Activated naive CD4-positive, alpha-beta T cell treated with anti-CD3 and anti-CD28 coated beads, Interleukin-2, amount 50 U/mL, for 72 hours (primary cell): ENCODE measurements at regions not wholly inside any gene's neighbourhood (a gene's known extent, or its start where the extent isn't known, plus 50 kb on each side); places are given as distances from the start of the nearest gene placed in this dataset.

Experiments used
- ATAC-seq, 2 donors: fragments of 150-1000 bp; cut with Tn5 transposase; 2 replicates each; pipeline ENCODE4 v1.10.0; 2021; ENCODE audit warnings: mild to moderate bottlenecking in 2 of 2, moderate library complexity in 2 of 2
- DNase-seq, 2 donors: peaks; one replicate each; pipeline ENCODE4 v3.0.0; 2021 to 2022; ENCODE audit warnings: low spot score in 2 of 2
- H3K27ac Mint-ChIP-seq, 2 donors: one replicate each; pipeline ENCODE4 v1.8.0; 2022; ENCODE audit warnings: mild to moderate bottlenecking in 2 of 2, mixed read lengths in 2 of 2
- H3K36me3 Mint-ChIP-seq, 2 donors: one replicate each; pipeline ENCODE4 v1.8.0; 2022; ENCODE audit warnings: mixed read lengths in 2 of 2
- H3K9me3 Mint-ChIP-seq, 2 donors: one replicate each; pipeline ENCODE4 v1.8.0; 2022; ENCODE audit warnings: mixed read lengths in 2 of 2

DNA sequence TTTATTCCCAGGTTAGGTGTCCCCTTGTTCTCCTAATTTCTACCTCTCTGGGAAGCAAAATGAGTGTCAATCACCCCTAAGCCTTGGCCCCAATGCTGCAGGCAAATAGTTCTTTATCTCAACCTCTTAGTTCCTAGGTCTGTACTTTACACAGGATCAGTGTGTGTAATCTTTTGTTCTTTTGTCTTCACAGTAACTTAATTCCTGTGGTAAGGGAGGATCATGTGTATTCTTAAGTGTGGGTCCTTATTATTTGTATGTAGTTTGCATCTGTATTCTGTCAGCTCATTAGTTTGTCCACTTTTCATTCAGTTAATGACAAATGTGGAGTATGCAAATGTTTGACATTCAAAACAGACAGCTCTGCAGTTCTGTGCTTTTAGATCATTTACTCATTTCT, 166.7 kb downstream of the FAT3 start:
- Mint-ChIP-seq H3K36me3 (no peaks in the 10 kb centered on the region), H3K9me3 (peaks cover 4 to 8% of the 10 kb centered on the region in 2 donors), H3K27ac (no peak overlapping the region)
- no peak for DNase-seq
- no peak for ATAC-seq

DNA sequence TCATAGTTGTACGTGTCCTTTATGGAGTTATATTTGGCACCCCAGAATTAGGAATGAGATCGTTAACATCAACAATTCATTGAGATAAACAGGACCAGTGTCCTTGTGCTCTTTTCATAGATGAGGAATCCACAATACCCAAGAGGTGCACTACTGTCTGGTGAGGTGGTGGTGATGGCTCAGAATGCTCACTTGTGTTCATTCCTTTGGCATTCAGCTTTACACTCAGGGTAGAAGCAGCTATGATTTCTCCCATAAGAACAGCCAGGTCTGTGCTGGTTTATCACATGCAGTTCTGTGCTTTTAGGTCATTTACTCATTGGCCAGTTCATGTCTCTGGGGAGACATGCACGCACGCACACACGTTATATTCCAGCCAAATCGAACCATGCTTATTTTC, 167.2 kb downstream of the FAT3 start:
- H3K36me3 Mint-ChIP-seq = no peaks in the 10 kb centered on the region
- no peak overlapping the region for H3K27ac Mint-ChIP-seq
- ATAC-seq (no peak), DNase-seq (no peak)
- peaks cover 4 to 7% of the 10 kb centered on the region in 2 donors for H3K9me3 Mint-ChIP-seq

DNA sequence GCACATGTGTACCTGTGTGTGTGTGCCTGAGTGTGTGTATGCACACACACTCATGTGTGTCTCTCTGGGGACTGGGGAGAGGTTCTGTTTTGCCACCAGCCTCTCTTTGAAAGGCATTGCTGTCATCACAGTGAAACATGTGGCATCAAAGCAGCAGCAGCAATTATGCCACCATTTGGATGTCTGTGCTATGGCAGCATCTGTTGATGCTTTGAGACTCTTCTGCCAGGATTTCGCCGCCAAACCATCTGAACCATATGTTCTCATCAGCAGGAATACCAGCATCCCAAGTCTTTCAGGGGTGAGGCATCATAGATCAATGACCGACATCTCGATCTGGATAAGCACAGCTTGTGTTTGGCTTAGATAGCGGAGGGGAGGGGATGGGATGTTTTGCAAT, 168.6 kb downstream of the FAT3 start:
- Mint-ChIP-seq H3K27ac (no peak overlapping the region), H3K36me3 (peaks cover 0 to 4% of the 10 kb centered on the region in 2 donors), H3K9me3 (peaks cover 3 to 4% of the 10 kb centered on the region in 2 donors)
- ATAC-seq (no peak), DNase-seq (no peak)

DNA sequence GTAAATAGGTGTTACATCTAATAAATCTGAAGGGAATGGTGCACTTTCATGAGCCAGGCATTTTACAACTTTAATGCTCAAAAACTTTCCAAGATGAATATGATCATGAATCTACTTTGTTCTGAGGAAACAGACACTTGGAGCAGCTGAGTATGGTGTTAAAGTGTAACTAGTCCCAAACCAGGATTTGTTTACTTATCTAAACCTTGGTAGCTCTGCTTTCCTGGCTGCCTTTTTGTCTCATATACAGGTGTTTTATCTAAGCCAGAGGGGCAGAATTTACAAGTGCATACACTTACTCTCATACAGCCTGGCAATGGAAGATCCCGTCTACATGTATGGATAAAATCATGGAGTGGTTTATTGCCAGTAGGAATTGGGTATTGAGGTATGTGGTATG, 171.5 kb downstream of the FAT3 start:
- ATAC-seq = no peak
- no peak overlapping the region for H3K27ac Mint-ChIP-seq
- peaks cover 0 to 4% of the 10 kb centered on the region in 2 donors for H3K36me3 Mint-ChIP-seq
- H3K9me3 Mint-ChIP-seq = peaks cover 3 to 4% of the 10 kb centered on the region in 2 donors
- no peak for DNase-seq

DNA sequence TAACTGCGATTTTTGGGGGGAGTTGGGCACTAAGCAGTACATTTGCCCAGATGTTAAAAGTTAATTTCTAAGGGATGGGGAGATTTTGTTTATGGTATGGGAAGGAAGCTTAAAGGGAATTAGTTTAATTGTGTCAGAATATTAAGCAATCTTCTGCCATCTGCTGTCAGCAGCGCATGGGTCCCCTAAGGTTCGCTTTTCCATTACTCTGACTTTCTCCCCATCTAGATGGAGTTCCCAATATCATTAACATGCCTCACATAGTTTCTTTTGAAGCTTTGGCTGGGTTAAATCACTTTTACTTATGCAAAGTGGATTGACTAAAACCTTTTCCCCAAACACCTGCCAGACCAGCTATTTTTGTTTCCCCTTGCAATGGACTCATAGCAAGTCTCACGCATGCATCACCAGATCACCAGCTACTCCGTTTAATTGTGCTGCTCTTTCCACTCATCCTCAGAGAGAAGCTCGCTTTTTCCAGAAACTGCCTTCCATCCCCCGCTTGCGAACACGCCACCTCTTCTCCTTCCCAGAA, 172.7 kb downstream of the FAT3 start:
- H3K27ac Mint-ChIP-seq = no peak overlapping the region
- ATAC-seq (no peak), DNase-seq (no peak)
- peaks cover 0 to 4% of the 10 kb centered on the region in 2 donors for H3K36me3 Mint-ChIP-seq
- peaks cover 3 to 4% of the 10 kb centered on the region in 2 donors for H3K9me3 Mint-ChIP-seq

DNA sequence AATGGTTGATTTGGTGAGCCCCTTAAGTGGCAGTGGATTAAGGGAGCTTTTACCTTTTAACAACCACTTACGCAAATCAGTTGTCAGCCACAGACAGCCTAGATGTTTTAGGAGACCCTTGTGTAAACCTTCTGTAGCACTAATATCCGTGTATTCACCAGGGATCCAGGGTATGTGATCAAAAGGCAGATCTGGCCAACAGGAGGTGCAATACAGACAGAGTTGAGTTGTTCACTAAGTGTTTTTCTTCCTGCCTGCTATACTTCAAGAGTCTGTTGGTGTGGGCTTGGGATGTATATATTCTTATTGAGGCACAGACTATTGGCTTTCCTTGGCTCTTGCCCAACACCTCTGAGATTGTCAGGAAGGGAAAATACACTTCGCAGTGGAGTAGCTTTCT, 175.1 kb downstream of the FAT3 start:
- H3K9me3 Mint-ChIP-seq = peaks cover 7 to 10% of the 10 kb centered on the region in 2 donors
- H3K36me3 Mint-ChIP-seq = peaks cover 0 to 4% of the 10 kb centered on the region in 2 donors
- ATAC-seq (no peak), DNase-seq (no peak)
- no peak overlapping the region for H3K27ac Mint-ChIP-seq

DNA sequence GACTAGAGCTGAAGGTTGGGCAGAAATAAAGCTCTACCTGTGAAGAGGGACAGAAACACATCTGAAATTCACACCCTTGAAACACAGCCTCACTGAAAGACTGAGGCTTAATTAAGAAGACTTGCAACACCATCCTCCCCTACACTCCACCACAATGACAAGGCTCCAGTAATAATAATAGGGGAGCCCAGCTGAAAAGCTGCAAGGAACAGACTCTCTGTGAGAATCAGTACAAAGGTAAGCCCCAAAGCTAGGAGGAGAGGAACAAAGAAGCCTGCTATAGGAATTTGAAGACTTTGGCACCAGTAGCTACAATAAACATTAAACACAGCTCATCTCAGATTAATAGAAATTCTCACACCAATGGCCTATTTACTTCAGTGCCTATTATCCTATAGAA, 176.9 kb downstream of the FAT3 start:
- no peak for ATAC-seq
- Mint-ChIP-seq H3K9me3 (peaks cover 12 to 14% of the 10 kb centered on the region in 2 donors), H3K27ac (no peak overlapping the region), H3K36me3 (peaks cover 0 to 4% of the 10 kb centered on the region in 2 donors)
- DNase-seq = no peak

DNA sequence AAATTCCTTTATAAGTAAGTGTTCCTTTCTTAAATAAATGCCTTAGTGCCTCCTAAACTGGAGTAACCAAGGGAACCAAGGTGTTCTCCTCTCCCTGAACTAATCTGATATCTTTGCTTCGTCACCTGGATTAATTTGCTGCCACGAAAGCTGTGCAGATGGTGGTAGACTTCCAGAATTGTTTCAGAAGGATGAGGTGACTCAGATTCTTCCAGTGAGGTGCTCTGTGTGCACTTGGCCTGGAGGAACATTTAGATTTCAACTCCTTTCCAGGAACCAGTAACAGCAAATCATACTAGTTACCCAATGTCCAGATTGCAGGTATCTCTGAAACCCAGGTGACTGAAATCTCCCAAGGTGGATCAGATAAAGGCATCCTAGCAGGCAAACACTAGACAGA, 181.9 kb downstream of the FAT3 start:
- ATAC-seq = no peak
- Mint-ChIP-seq H3K36me3 (no peaks in the 10 kb centered on the region), H3K9me3 (peaks cover 12 to 19% of the 10 kb centered on the region in 2 donors), H3K27ac (no peak overlapping the region)
- no peak for DNase-seq

DNA sequence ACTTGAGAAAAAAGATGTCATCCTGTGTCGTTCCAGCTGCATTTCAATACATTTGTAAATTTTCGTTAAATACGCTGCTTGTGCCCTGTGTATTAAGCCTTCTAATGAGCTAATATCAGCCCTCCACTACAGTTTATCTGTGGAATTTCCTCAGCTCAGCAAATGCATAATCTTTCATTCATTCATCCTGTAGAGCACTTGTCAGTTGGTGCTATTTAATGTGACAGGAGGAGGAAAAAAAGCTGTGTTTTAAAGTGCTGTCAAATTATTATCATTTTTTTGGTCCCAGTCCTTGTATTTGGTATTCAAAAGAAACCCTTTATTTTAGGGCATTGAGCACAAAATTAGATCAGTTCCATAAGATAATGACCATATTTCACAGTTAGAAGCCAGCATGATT, 184.7 kb downstream of the FAT3 start:
- no peaks in the 10 kb centered on the region for H3K36me3 Mint-ChIP-seq
- ATAC-seq (no peak), DNase-seq (no peak)
- no peak overlapping the region for H3K27ac Mint-ChIP-seq
- peaks cover 7 to 15% of the 10 kb centered on the region in 2 donors for H3K9me3 Mint-ChIP-seq

DNA sequence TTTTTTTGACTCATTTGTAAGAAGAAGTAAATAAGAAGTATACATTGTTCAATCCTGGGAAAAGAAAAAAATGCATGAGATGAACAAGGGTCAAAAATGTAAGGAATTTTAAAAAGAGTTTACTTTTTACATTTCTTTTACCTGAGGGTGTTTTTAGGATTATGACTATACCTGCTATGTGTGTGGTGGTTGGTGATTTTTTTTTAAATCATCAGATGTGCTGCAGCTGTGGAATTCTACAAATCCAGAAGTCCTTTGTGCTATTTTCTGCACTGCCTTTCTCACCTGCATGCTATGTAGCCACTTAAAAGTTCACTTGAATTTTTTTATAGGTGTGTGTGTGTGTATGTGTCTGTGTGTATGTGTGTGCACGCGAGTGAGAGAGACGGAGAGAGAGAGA, 185.3 kb downstream of the FAT3 start:
- ATAC-seq (no peak), DNase-seq (no peak)
- Mint-ChIP-seq H3K9me3 (peaks cover 6 to 13% of the 10 kb centered on the region in 2 donors), H3K27ac (no peak overlapping the region), H3K36me3 (no peaks in the 10 kb centered on the region)

DNA sequence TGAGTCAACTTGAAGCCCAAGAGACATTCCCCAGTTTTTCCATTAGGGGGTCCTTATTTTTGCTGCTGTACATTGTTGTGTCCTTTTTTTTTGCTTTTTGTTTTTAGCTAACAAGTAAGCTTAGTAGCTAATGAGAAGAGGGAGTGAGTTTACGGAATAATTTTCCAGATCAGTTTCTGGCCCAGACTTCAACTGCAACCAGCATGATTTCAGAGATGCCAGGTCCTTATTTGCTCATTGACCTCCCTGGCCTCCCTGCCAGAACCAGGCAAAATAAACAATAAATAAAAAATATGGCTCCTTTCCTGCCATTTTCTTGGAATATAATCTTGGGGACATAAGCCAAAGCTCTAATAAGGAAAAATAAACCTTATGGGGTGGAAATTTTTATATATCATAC, 185.9 kb downstream of the FAT3 start:
- Mint-ChIP-seq H3K36me3 (no peaks in the 10 kb centered on the region), H3K27ac (no peak overlapping the region), H3K9me3 (peaks cover under 1 to 11% of the 10 kb centered on the region in 2 donors)
- ATAC-seq (no peak), DNase-seq (no peak)

DNA sequence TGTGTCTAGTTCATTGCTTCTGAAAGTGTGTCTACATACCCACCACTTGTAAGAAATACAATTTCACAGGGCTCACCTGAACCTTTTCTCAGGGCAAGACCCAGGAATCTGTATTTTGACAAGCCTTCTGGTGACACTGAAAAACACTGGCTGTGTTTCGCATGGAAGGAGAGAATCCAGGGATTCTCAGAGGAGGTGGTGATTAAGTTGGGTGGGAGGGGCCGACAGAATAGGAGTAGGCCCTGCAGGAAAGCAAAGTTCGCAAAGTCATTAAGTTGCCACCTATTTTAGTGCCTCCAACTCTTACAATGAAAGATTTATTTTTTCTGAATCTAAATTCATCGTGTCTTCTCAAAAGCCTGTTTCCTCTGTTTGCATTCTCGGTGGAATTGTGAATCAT, 186.8 kb downstream of the FAT3 start:
- ATAC-seq = no peak
- H3K27ac Mint-ChIP-seq = no peak overlapping the region

DNA sequence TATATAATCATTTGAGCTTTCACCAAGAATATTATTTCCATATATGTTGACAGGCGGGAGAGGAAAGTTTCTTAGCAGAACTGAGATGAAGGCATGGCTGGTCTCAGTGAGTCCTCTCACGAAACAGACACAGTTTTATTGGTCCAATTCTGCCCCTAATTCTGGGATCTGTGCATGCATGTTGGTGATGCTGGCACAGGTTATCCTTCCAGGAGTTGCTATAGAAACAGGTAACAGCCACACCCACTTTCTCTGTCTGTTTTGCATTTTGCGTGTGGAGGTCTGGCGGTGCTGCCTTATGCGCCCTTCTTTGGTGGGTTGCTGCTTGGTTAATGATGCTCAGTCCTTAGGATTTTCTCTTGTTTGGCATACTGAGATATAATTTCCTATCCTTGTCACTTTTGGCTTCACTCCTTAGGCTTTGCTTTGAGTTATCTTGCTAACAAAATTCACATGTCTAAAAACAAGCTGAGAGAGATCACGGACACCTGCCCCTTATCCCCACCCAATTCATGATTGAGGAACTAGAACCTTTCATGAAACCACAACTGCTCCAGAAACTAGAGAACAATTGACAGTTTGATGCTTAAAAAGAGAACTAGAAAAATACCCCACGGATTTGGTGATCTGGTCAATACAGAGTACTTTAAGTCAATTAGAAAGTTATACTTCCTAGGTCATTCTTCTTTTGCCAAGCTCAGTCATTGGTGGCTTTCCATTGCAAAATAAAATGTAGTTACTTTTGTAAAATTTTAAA, 189.3 kb downstream of the FAT3 start:
- Mint-ChIP-seq H3K9me3 (peaks cover 0 to 11% of the 10 kb centered on the region in 2 donors), H3K36me3 (no peaks in the 10 kb centered on the region), H3K27ac (no peak overlapping the region)
- no peak for ATAC-seq
- DNase-seq = no peak

More for the DNA sequence above, 186.8 kb downstream of the FAT3 start:
- Mint-ChIP-seq H3K36me3 (no peaks in the 10 kb centered on the region), H3K9me3 (peaks cover 0 to 11% of the 10 kb centered on the region in 2 donors)
- no peak for DNase-seq

DNA sequence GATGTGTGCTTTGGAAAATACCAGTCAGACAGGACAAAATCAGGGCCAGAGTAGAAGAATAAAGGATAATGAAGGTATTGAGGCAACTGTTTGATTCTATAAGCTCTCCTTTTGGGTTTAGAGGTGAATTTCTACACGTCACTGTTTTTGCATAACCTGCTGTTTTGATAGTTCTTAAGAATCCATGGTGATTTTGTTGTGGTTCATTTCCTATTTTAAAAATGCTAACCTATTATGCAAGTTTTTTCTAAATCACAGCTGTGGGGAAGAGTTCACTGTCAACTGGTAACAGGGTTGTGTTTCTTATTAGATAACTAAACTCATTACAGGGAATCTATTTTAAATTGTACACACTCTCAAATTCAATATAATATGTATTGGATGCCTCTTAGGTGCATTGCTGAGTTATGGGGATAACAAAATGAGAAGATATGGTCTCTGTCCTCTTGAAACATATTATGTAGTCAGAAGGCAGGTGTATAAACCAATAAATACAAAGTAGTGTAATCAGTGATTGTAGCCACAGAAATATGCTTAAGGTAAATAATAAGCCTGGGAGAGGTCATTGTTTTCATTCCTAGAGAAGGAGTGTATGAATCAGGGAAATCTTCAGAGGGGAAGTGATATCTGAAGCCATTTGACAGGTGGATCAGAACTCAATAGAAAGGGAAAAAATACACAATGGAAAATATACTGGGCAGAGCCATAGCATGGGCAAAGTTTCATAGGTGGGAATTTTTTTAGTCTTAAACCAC, 192.5 kb downstream of the FAT3 start:
- no peak overlapping the region for H3K27ac Mint-ChIP-seq
- ATAC-seq = no peak
- no peak for DNase-seq
- peaks cover under 1 to 8% of the 10 kb centered on the region in 2 donors for H3K9me3 Mint-ChIP-seq
- H3K36me3 Mint-ChIP-seq = no peaks in the 10 kb centered on the region

DNA sequence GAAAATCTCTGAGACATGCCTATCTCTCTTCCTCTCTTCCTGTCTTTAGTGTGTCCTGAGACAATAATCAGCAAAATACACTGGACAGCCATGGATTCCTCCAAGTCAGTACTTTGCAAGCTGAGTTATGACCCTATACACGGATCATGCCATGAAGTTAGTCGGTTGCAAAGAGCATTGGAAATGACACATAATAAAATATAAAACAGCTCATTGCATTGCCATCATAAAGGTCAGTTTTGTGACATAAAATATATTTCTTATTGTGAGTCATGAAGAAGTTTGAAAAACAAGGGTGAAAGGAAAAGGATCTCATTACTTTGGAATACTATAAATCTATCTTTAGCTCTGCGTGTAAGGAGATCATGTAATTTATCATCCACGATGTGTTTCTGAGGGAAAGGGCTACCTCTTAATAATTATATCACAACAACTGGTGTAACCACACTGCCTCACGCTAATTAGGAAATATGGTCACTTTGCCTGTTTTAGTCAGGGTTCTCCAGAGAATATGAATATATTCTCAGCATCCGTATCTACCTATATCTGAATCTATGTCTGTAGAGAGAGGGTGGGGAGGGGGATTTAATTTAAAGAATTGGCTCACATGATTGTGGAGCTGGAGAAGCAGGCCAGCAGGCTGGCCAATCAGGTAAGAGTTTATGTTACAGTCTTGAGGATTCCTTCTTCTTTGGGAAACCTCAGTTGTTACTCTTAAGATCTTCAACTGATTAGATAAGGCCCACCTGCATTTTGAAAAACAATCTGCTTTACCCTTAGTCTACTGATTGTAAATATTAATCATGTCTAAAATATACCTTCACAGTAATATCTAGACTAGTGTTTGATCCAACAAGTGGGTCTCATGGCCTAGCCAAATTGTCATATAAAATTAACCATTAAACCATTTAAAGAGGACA, 198.8 kb downstream of the FAT3 start:
- Mint-ChIP-seq H3K9me3 (peaks cover 7 to 12% of the 10 kb centered on the region in 2 donors), H3K27ac (no peak overlapping the region), H3K36me3 (peaks cover 0 to 2% of the 10 kb centered on the region in 2 donors)
- ATAC-seq = no peak
- no peak for DNase-seq

DNA sequence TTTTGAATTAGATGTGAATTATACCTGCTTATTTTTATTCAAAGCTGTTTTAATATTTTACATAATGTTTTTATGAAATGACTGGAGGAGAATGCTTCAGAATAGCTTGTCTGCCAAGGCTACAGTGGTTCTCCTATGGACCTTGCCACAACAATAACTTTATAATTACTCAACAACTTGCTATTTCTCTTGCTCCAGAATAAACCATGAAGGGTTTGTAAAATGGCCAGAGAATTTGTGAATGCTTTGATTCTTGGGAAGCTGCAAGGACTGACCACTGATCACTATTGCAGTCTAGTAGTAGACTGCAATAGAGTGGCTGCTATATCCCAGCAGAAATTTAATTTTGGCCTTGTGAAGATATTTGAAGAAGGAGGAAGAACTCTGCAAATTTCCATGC, 199.7 kb downstream of the FAT3 start:
- ATAC-seq (no peak), DNase-seq (no peak)
- H3K27ac Mint-ChIP-seq = no peak overlapping the region
- H3K9me3 Mint-ChIP-seq = peaks cover 13 to 21% of the 10 kb centered on the region in 2 donors
- H3K36me3 Mint-ChIP-seq = peaks cover 0 to 4% of the 10 kb centered on the region in 2 donors
